Urinary bladder (tissue), 3 donors: ENCODE measurements at regions not wholly inside any gene's neighbourhood (a gene's known extent, or its start where the extent isn't known, plus 50 kb on each side); places are given as distances from the start of the nearest gene placed in this dataset.

Source experiments
- DNase-seq: peaks from one replicate; pipeline ENCODE4 v3.0.0-alpha.2; 2015; ENCODE audit errors: extremely low spot score
- H3K27ac ChIP-seq: one replicate; pipeline ENCODE4 v1.5.1; 2013; ENCODE audit warnings: low read depth, mild to moderate bottlenecking, moderate library complexity
- H3K36me3 ChIP-seq: one replicate; pipeline ENCODE4 v1.6.1; 2013; ENCODE audit warnings: mild to moderate bottlenecking, moderate library complexity; ENCODE audit not compliant: insufficient read depth
- H3K4me1 ChIP-seq: one replicate; pipeline ENCODE4 v1.6.1; 2013; ENCODE audit warnings: mild to moderate bottlenecking, moderate library complexity; ENCODE audit not compliant: insufficient read depth
- H3K4me3 ChIP-seq: one replicate; pipeline ENCODE4 v1.5.1; 2013; ENCODE audit warnings: low read depth, low read length
- WGBS: extraction: QIAGEN DNeasy Blood & Tissue Kit; methylation state at CpG from one replicate; pipeline ENCODE4 v1.1.7; 2013; 5-methylcytosine and 5-hydroxymethylcytosine counted together
- donor health status: healthy with polysubstance abuse.
- donor health status: healthy.

DNA sequence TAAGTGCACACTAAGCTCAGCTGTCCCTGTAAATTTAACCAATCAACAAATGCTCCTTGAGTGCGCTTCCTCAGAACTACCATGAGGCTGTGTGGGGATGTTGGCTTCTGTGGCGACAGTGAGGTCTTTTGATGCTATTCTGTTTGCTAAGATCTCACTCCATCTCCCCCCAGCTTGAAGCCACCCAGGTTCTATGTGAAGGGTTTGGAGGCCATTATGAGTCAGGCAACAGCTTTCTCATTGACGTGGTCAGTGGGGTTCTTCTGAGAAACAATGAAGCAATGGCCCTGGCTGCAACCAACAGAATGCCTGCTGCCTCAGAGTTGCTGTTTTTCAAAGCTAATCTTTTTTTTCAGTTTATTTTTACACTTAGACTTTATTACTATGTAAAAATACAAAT, 205.5 kb downstream of the PTBP2 start:
- no peak overlapping the region for H3K4me3 ChIP-seq
- 89% methylated on average over 3 of the region's 3 CpGs for WGBS
- no peak for DNase-seq
- H3K27ac ChIP-seq = no peak overlapping the region
- no peaks in the 10 kb centered on the region for H3K4me1 ChIP-seq
- H3K36me3 ChIP-seq = no peaks in the 10 kb centered on the region

DNA sequence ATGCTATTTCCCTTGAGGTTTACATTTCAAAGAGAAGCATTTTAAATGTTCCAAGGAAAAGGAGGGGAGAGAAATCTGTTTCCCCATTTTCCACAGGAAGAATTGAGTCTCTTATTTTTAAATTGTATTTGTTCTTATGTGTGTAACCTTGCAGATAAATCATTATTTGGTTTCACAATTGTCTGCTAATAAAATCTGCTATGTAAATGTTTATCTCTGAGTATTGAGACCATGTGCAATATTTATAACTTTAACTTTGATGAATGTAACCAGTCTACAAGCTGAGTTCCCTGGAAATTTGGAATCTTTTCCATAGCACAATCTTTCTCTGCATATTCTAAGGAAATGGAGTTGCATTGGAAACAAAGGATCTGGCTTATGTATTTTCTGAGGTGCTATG, 209.6 kb downstream of the PTBP2 start:
- no peaks in the 10 kb centered on the region for H3K36me3 ChIP-seq
- no peak overlapping the region for H3K4me3 ChIP-seq
- H3K4me1 ChIP-seq = no peaks in the 10 kb centered on the region
- no peak for DNase-seq
- no peak overlapping the region for H3K27ac ChIP-seq

DNA sequence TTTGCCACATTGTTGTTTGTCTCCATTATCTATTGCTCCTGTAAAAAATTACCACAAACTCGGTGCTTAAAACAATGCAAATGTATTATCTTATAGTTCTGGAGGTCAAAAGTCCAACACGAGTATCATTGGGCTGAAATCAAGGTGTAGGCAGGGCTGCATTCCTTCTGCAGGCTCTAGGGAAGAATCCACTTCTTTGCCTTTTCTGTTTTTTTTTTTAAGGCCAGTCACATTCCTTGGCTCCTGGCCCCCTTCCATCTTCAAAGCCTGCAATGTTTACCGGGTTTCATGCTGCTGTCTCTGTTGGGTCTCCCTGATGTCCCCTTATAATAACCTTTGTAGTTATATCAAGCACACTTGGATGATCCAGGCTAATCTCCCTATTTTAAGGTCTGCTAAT, 212.7 kb downstream of the PTBP2 start:
- 28% methylated on average over 3 of the region's 3 CpGs for WGBS
- H3K4me1 ChIP-seq = no peaks in the 10 kb centered on the region
- H3K27ac ChIP-seq = no peak overlapping the region
- no peak for DNase-seq
- no peaks in the 10 kb centered on the region for H3K36me3 ChIP-seq
- no peak overlapping the region for H3K4me3 ChIP-seq

DNA sequence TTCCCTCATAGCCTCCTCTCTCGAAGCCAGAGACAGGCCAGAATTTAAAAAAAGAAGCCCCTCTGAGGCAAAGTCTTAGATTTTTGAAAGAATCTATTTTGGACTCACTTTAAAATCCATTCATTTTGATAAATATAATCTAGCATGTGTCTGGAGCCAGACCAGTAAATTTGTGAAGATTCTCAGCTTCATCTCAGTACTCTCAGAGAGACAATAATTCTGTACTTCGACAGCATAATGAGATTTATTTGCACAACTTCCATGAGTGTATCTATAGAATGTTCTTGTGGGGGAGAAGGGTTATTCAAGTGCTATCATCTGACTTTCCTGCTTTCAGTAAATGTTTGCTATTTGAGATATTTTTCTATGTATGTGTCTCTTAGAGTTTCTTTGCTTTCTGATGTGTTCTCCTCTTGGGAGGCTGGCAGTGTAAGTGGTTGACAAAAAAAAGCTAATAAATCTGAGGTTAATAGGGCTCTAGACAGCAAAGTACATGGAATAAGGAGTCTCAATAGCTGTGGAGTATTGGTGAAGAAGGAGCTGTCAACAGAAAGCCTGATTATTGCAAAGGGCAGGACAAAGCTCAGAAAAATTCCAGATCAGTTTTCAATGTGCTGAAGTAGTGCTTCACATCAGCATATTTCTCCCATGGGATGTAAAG, 223.0 kb downstream of the PTBP2 start:
- H3K36me3 ChIP-seq = no peaks in the 10 kb centered on the region
- H3K4me1 ChIP-seq = no peaks in the 10 kb centered on the region
- H3K27ac ChIP-seq = no peak overlapping the region
- no peak overlapping the region for H3K4me3 ChIP-seq
- peak; percentile 32 for DNase-seq
- 58% methylated on average over 2 of the region's 2 CpGs for WGBS

DNA sequence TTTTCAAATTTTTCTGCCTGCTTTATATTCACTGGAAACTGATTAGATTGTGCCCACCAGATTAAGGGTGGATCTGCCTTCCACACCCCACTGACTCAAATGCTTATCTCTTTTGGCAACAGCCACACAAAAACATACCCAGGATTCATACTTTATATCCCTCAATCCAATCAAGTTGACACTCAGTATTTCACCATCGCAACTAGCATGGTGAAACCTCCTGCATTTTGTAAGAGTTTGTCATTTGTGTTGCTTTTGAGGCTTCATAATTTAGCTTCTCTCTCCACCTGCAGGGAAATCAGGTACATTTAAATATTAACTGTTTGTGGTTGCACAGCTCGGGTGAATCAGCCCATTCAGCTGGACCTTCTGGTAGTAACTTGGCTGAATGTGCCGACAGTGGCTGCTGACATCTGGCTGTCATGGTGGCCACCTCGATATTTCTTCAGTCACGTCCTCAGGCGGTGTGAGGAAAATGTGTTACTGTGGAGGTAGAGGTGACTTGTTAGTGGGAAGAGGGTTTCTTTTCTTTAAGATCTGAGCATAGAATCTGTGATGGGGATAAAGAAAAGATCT, 224.0 kb downstream of the PTBP2 start:
- H3K36me3 ChIP-seq = no peaks in the 10 kb centered on the region
- WGBS = 96% methylated on average over 6 of the region's 6 CpGs
- DNase-seq = no peak
- no peak overlapping the region for H3K27ac ChIP-seq
- no peaks in the 10 kb centered on the region for H3K4me1 ChIP-seq
- no peak overlapping the region for H3K4me3 ChIP-seq

DNA sequence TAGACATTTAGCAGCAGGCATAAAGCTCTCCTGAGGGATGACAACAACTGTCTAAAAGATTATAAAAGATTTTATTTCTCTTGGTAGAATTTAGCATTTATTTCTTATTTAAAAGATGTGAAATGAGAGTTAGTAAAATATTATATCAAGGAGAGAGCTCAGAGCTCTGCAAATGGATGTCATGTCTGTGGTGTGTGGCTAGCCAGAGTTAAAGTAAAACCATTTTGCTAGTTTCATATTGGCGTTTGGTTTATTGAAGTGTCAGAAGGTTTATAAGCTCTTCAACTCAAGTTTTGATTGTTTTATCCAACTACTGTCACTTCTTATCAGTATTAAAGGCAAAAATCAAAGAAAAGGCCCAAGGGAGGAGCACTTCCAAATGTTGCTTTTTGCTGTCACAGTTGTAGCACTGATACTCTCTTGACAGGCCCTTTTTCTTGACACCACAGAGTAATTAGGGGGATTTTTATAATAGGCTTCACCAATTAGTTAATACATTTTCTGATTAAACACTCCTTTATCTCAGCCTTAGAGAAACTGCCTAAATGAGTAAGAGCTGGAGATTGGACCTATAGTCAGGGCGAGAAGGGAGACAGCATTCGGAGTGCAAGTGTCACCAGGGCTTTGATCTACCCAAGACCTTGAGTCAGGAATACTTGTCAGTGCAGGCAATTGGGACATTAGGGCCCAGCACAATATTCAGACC, 233.9 kb downstream of the PTBP2 start:
- Histone ChIP-seq H3K36me3 (no peaks in the 10 kb centered on the region), H3K4me1 (no peaks in the 10 kb centered on the region), H3K4me3 (no peak overlapping the region), H3K27ac (no peak overlapping the region)
- WGBS = 86% methylated on average over 3 of the region's 3 CpGs
- no peak for DNase-seq

DNA sequence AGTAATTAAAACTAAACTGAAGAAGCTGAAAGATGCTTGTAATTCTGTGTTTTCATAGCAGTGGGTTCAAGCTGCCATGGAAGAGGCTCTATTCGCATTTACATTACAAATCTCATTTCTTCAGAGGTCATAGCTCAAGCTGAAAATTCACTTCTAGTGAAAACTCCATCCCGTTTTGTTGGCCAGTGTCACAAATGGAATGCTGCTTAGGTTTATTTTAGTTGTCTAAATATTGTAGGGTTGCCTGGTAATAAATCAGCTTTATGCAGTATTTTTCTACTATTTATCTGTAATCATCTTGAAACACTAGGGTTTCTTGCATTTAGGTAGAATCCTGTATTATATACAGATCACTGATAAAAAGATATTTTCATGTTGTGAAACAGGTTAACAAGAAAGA, 240.6 kb downstream of the PTBP2 start:
- WGBS = 20% methylated on average over 2 of the region's 2 CpGs
- DNase-seq = no peak

DNA sequence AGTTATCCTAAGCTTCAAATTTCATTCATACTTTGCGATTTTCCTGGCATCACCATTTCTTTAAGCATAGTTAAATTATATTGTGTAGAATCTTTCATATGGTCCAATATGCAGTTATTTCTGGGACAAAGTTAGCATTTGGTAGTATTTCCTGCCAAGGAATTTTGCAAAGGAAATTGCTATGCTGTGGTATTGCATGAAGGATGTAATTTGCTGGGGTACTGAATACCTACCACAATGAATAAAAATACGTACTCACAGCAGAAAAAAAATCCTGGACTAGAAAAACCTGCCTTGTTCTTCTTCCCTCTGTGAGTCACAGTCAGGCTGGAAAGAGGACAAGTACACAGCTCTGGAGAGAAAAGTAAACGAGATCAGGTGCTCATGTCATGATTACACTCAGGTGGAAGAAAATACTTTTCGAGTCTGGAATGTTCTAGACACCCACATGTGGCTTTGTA, 241.2 kb downstream of the PTBP2 start:
- Histone ChIP-seq H3K36me3 (no peaks in the 10 kb centered on the region), H3K4me3 (no peak overlapping the region), H3K4me1 (no peaks in the 10 kb centered on the region), H3K27ac (no peak overlapping the region)
- DNase-seq = no peak
- WGBS = 28% methylated on average over 4 of the region's 4 CpGs

More for the DNA sequence above, 240.6 kb downstream of the PTBP2 start:
- Histone ChIP-seq H3K4me3 (no peak overlapping the region), H3K36me3 (no peaks in the 10 kb centered on the region), H3K4me1 (no peaks in the 10 kb centered on the region), H3K27ac (no peak overlapping the region)

DNA sequence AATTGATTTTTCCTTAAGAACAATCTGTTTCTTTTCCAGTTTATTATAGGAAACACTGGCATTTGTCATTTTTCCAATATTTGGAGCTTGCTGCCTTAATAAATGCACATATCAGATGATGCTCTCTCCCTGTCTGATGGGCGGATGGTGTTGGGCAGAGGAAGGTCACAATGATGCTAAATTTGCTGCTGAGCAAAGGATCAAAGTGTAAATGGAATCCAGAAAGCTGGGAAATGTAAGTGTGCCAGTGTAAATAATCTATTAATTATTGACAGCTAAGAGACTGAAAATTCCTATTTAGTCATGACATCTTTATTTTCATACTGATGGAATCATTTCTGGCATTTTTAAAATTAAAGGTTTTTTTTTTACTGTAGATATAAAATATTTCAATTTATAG, 243.2 kb downstream of the PTBP2 start:
- Histone ChIP-seq H3K4me3 (no peak overlapping the region), H3K27ac (no peak overlapping the region), H3K36me3 (no peaks in the 10 kb centered on the region), H3K4me1 (no peaks in the 10 kb centered on the region)
- DNase-seq = no peak
- 94% methylated on average over 1 of the region's 1 CpG for WGBS

DNA sequence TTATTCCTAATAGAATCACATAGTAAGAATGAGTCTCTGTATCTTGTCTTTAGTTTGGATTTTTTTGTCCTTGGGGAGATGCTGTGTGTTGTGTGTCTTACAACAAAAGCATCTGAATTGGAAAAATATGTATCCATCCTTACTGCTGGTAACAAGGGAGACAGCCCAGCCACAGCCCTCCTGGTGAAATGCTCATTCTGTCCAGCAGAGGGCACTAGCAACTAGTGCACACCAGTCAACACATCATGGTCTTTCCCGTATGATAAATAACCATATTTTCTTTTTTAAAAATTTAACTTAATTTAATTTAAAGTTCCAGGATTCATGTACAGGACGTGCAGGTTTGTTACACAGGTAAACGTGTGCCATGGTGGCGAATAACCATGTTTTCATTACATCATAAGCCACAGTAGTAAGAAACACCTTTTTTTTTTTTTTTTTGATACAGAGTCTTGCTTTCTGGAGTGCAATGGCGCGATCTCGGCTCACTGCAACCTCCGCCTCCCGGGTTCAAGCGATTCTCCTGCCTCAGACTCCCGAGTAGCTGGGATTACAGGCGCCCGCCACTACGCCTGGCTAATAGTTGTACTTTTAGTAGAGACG, 245.1 kb downstream of the PTBP2 start:
- no peak overlapping the region for H3K4me3 ChIP-seq
- WGBS = 65% methylated on average over 15 of the region's 15 CpGs
- H3K4me1 ChIP-seq = no peaks in the 10 kb centered on the region
- no peaks in the 10 kb centered on the region for H3K36me3 ChIP-seq
- DNase-seq = no peak
- no peak overlapping the region for H3K27ac ChIP-seq

DNA sequence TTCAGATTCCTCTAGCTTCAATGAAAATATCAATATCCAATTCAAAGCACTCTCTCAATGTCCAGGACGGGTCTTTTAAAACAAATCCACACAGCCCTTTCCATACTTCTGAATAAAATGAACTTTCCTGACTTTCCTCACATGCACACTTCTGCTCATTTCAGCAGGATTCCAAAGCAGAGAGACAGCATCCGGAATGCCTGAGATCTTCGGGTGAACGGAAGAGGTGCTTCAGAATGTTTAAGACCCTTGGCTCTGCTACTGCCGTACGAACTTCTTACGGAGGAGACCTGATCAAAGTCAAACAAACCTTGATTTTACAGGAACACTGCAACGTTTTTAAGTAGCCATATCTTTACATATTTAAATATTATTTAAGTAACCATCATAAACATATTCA, 245.7 kb downstream of the PTBP2 start:
- 58% methylated on average over 8 of the region's 8 CpGs for WGBS
- Histone ChIP-seq H3K4me1 (peaks cover 1% of the 10 kb centered on the region), H3K27ac (no peak overlapping the region), H3K4me3 (no peak overlapping the region), H3K36me3 (no peaks in the 10 kb centered on the region)
- DNase-seq = no peak

DNA sequence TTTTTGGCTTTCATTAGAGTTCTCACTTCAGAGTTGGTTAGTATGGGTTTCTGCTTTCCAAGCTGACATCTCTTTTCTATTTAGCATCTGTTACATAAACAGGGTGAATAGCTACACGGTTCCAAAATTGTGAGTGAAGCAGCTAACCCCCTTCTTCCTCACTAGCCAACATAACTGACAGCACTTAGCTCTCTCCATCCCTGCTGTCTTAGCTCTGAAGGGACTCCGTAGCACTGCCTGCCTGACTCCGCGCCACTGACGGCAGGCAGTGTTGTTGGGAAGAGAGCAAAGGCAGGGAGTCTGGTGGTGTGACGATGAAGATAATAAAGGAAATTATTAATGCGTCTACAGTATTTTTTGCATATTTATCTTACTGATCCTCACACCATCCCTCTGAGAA, 247.0 kb downstream of the PTBP2 start:
- Histone ChIP-seq H3K4me3 (no peak overlapping the region), H3K27ac (no peak overlapping the region), H3K4me1 (peaks cover 1% of the 10 kb centered on the region), H3K36me3 (no peaks in the 10 kb centered on the region)
- WGBS = 29% methylated on average over 7 of the region's 7 CpGs
- DNase-seq = no peak

DNA sequence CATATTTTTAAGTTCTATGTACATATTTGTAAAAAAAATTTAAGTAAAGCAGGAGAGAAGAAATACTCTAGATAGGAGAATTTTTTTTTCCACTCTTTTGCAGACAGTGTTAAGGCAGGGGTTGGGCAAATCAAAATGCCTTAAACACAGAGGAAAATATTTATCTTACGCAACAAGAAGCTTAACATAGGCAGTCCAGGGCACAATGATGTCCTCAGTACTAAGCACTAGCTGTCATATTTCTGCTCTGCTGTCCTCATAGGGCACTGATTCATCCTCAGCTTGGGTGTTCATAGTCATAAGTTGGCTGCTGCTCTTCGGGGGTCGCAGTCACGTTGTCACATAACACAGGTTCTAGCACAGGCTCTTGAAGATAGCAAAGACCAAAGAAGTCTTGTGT, 247.4 kb downstream of the PTBP2 start:
- no peak for DNase-seq
- Histone ChIP-seq H3K27ac (no peak overlapping the region), H3K36me3 (no peaks in the 10 kb centered on the region), H3K4me3 (no peak overlapping the region), H3K4me1 (peaks cover 1% of the 10 kb centered on the region)
- 62% methylated on average over 4 of the region's 4 CpGs for WGBS

DNA sequence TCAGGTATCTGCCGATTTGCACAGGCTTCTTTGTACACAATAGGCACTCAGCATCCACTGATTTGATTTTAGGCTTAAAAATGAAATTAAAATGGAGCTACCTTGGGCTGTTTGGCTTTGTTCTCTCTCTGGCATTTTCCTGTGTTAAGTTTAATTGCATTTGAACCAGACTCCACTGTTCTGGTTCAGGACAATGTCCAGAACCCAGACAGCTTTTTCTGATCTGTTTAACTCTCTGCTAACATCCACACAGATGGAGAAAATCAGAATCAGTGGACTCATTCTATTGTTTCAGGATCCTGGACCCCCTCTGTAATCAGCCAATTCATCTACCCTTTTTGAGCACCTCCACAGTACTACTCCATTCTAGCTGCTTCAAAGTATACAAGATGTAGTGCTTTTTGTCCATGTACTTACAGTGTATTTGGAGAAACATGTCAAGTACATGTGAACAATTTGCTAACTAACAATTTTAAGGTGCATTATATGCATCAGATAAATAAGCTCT, 248.1 kb downstream of the PTBP2 start:
- H3K4me3 ChIP-seq = no peak overlapping the region
- DNase-seq = no peak
- 88% methylated on average over 1 of the region's 1 CpG for WGBS
- no peak overlapping the region for H3K27ac ChIP-seq
- peaks cover 1% of the 10 kb centered on the region for H3K4me1 ChIP-seq
- H3K36me3 ChIP-seq = no peaks in the 10 kb centered on the region
